Parathyroid adenoma (tissue), 2 donors: ENCODE measurements at regions not wholly inside any gene's neighbourhood (a gene's known extent, or its start where the extent isn't known, plus 50 kb on each side); places are given as distances from the start of the nearest gene placed in this dataset.

ENCODE experiments used
- H2AFZ ChIP-seq: fragments of 300-600 bp; sonication (generic); one replicate; pipeline ENCODE4 v1.7.0; 2017; ENCODE audit warnings: antibody characterized with exemption, mild to moderate bottlenecking
- H3K27ac ChIP-seq: fragments of 300-600 bp; sonication (generic); one replicate; pipeline ENCODE4 v1.7.0; 2017
- H3K27me3 ChIP-seq: fragments of 300-600 bp; sonication (generic); one replicate; pipeline ENCODE4 v1.7.0; 2017; ENCODE audit warnings: low read length; ENCODE audit not compliant: control insufficient read depth, insufficient read depth
- H3K36me3 ChIP-seq: fragments of 300-600 bp; sonication (generic); one replicate; pipeline ENCODE4 v1.7.0; 2017; ENCODE audit warnings: low read length; ENCODE audit not compliant: control insufficient read depth, insufficient read depth
- H3K4me1 ChIP-seq: fragments of 300-600 bp; sonication (generic); one replicate; pipeline ENCODE4 v1.7.0; 2017; ENCODE audit warnings: control low read depth
- H3K4me2 ChIP-seq: fragments of 300-600 bp; sonication (generic); one replicate; pipeline ENCODE4 v1.7.0; 2017; ENCODE audit warnings: low read length
- H3K4me3 ChIP-seq: fragments of 300-600 bp; sonication (generic); one replicate; pipeline ENCODE4 v1.7.0; 2017; ENCODE audit warnings: low read depth, low read length
- H3K79me2 ChIP-seq: fragments of 300-600 bp; sonication (generic); one replicate; pipeline ENCODE4 v1.7.0; 2017; ENCODE audit warnings: control low read depth
- H3K9ac ChIP-seq: fragments of 300-600 bp; sonication (generic); one replicate; pipeline ENCODE4 v1.7.0; 2017; ENCODE audit warnings: mild to moderate bottlenecking
- H3K9me3 ChIP-seq: fragments of 300-600 bp; sonication (generic); one replicate; pipeline ENCODE4 v1.7.0; 2017; ENCODE audit warnings: low read length; ENCODE audit not compliant: control insufficient read depth
- CTCF ChIP-seq: fragments of 300-600 bp; sonication (generic); IDR thresholded peaks from one replicate; pipeline ENCODE4 v1.7.0; 2017; ENCODE audit warnings: antibody characterized with exemption, mild to moderate bottlenecking
- donor health status: primary hyperparathyroidism.

DNA sequence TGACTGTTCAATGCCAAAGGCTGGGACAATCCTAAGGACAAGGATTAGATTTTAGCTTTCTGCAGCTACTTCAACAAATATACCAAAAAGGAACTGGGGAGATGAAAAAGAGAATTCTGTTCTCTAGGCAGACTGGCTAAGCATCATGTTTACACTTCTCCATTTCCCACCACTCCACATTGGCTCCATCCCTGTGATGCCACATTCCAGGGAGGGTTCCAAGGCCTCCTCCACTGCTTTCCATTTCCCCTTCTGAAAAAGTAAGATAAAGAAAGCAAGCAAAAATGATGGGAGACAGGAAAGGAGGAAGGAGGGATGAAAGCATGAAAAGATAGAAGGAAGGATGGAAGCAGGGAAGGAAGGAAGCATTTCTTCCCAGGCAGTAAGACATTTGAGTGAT is 315.8 kb downstream of the BLID start:
- no peak for TF ChIP-seq CTCF
- H3K4me1 ChIP-seq = no peaks in the 10 kb centered on the region
- no peak overlapping the region for H3K9ac ChIP-seq
- no peak overlapping the region for H3K4me3 ChIP-seq
- no peak overlapping the region for H2AFZ ChIP-seq
- H3K27ac ChIP-seq = no peak overlapping the region
- no peak overlapping the region for H3K4me2 ChIP-seq
- H3K9me3 ChIP-seq = no peaks in the 10 kb centered on the region
- H3K27me3 ChIP-seq = no peaks in the 10 kb centered on the region
- no peaks in the 10 kb centered on the region for H3K36me3 ChIP-seq
- no peaks in the 10 kb centered on the region for H3K79me2 ChIP-seq

GRCh38 chr11:121797496-121797895 is 318.5 kb downstream of the BLID start:
- Histone ChIP-seq H3K27me3 (no peaks in the 10 kb centered on the region), H3K27ac (no peak overlapping the region), H3K9me3 (no peaks in the 10 kb centered on the region), H3K79me2 (no peaks in the 10 kb centered on the region), H3K36me3 (no peaks in the 10 kb centered on the region), H3K4me2 (no peak overlapping the region), H3K4me3 (no peak overlapping the region), H3K4me1 (no peaks in the 10 kb centered on the region), H3K9ac (no peak overlapping the region), H2AFZ (no peak overlapping the region)
- TF ChIP-seq CTCF = no peak

- H3K4me3 ChIP-seq = no peak overlapping the region
Measured at GRCh38 chr11:121795174-121795573, 320.8 kb downstream of the BLID start.

GRCh38 chr11:121794671-121795141 is 321.3 kb downstream of the BLID start:
- no peaks in the 10 kb centered on the region for H3K36me3 ChIP-seq
- no peak overlapping the region for H3K4me2 ChIP-seq
- TF ChIP-seq CTCF = no peak
- no peak overlapping the region for H2AFZ ChIP-seq
- no peak overlapping the region for H3K27ac ChIP-seq
- H3K4me1 ChIP-seq = no peaks in the 10 kb centered on the region
- no peaks in the 10 kb centered on the region for H3K27me3 ChIP-seq
- H3K4me3 ChIP-seq = no peak overlapping the region
- H3K79me2 ChIP-seq = no peaks in the 10 kb centered on the region
- no peak overlapping the region for H3K9ac ChIP-seq
- H3K9me3 ChIP-seq = no peaks in the 10 kb centered on the region

More at GRCh38 chr11:121795174-121795573, 320.8 kb downstream of the BLID start:
- Histone ChIP-seq H3K9me3 (no peaks in the 10 kb centered on the region), H3K4me2 (no peak overlapping the region), H3K36me3 (no peaks in the 10 kb centered on the region), H3K79me2 (no peaks in the 10 kb centered on the region), H3K4me1 (no peaks in the 10 kb centered on the region), H2AFZ (no peak overlapping the region), H3K9ac (no peak overlapping the region), H3K27ac (no peak overlapping the region), H3K27me3 (no peaks in the 10 kb centered on the region)
- no peak for TF ChIP-seq CTCF

DNA sequence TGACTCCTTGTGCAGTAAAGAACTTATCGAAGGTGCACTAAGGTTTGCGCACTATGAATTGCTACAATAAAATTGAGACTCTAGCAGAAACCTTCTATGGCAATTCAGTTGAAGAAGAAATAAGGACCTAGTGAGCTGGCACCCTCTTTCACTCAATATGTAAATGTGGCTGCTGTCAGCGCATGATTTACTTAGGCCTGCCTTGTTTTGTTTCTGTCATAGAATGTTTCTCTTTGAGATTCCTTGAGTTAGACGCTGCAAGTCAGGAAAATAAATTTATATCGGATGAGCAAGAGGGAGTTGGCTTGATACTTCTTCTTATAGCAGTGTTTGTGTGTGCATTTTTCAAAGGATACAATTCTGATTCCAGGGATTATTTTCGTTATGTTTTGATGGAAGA is 322.1 kb downstream of the BLID start:
- no peaks in the 10 kb centered on the region for H3K79me2 ChIP-seq
- no peak overlapping the region for H3K4me3 ChIP-seq
- no peak overlapping the region for H3K9ac ChIP-seq
- no peaks in the 10 kb centered on the region for H3K27me3 ChIP-seq
- H2AFZ ChIP-seq = no peak overlapping the region
- H3K27ac ChIP-seq = no peak overlapping the region
- TF ChIP-seq CTCF = no peak
- no peaks in the 10 kb centered on the region for H3K4me1 ChIP-seq
- H3K9me3 ChIP-seq = no peaks in the 10 kb centered on the region
- H3K36me3 ChIP-seq = no peaks in the 10 kb centered on the region
- H3K4me2 ChIP-seq = no peak overlapping the region
